Esophagus squamous epithelium (tissue), 5 donors: ENCODE measurements at regions not wholly inside any gene's neighbourhood (a gene's known extent, or its start where the extent isn't known, plus 50 kb on each side); places are given as distances from the start of the nearest gene placed in this dataset.

Experiments used
- DNase-seq: peaks from one replicate; lab custom pipeline; 2025; lab: John Stamatoyannopoulos, UW
- H3K27ac ChIP-seq, 4 donors: fragments of 200-600 bp; sonication (generic); one replicate each; pipeline ENCODE4 v1.5.1; 2016 to 2019; ENCODE audit warnings: mild to moderate bottlenecking in 1 of 4
- H3K27me3 ChIP-seq, 4 donors: fragments of 200-600 bp; sonication (generic); 1 replicate in 3 of 4; 2 replicates in 1 of 4; pipeline versions ENCODE4 v1.5.1 to v1.6.0; 2017 to 2021; ENCODE audit warnings: antibody characterized with exemption in 1 of 4
- H3K36me3 ChIP-seq, 3 donors: fragments of 200-600 bp; sonication (generic); one replicate each; pipeline ENCODE4 v1.5.1; 2016 to 2019
- H3K4me1 ChIP-seq, 3 donors: fragments of 200-600 bp; sonication (generic); one replicate each; pipeline ENCODE4 v1.5.1; 2017 to 2019
- H3K4me3 ChIP-seq, 4 donors: fragments of 200-600 bp; sonication (generic); 1 replicate in 3 of 4; 2 replicates in 1 of 4; pipeline ENCODE4 v1.5.1; 2016 to 2019; ENCODE audit warnings: mild to moderate bottlenecking in 2 of 4, moderate library complexity in 1 of 4
- H3K9me3 ChIP-seq, 3 donors: fragments of 200-600 bp; sonication (generic); one replicate each; pipeline ENCODE4 v1.5.1; 2016 to 2019
- POLR2A ChIP-seq, 4 donors: fragments of 450-650 bp; IDR thresholded peaks; one replicate each; pipeline ENCODE4 v1.6.1; 2017; ENCODE audit warnings: antibody characterized with exemption in 4 of 4, mild to moderate bottlenecking in 4 of 4, moderate library complexity in 3 of 4
- WGBS, 2 donors: methylation state at CpG; one replicate each; pipeline ENCODE4 v1.1.5; 2018; 5-methylcytosine and 5-hydroxymethylcytosine counted together
- intact Hi-C: fragments of 100-400 bp; cut with DNase I; formaldehyde crosslinking; loops from one replicate; pipeline ENCODE4 v1.15.0; 2022
- TF ChIP-seq, protein P1 (sequence below), 6 experiments: fragments of 450-650 bp in 4 of 6; fragments of 200-600 bp in 2 of 6; sonication (generic) in 2 of 6; IDR thresholded peaks; one replicate each; pipeline ENCODE4 v1.5.1; 2016 to 2019; ENCODE audit warnings: antibody characterized with exemption in 6 of 6, mild to moderate bottlenecking in 4 of 6, moderate library complexity in 4 of 6
- donor health status: DM: yes; HTN: yes; CAD: no.

DNA sequence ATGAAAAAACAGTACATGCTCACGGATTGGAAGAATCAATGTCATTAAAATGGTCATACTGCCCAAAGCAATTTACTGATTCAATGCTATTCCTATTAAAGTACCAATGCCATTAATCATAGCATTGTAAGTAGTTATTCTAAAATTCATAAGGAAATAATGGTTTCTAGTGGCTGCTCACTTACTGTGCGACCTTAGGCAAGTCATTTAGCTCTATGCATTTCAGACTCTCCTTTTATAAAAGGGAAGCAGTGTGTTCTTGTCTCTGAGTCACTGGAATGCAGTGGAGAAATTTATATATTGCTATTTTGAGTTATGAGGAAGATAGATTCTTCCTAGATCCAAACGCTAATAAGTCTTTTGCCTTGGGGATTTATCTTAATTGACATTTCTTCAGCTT lies 174.8 kb downstream of the KCNA4 start:
- 57 to 58% methylated on average over 3 of the region's 3 CpGs for WGBS, 2 donors
- no peak for DNase-seq
- H3K27me3 ChIP-seq: no peaks in the 10 kb centered on the region

DNA sequence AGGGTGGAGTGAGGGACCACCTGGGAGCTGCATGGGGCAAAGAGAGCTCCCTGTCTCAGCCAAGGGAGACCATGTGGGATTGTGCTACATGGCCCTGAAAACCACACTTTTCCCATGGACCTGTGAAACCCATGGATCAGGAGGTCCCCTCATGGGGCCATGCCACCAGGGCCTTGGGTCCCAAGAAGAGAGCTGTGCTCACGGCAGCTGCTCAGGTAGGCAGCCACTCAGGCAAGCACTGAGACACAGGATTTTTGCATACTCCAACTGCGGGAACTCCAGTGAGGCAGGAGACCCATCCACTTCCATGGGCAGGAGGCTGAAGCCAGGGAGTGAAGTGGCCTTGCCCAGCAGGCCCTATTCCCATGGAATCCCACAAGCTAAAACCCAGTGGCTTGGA lies 190.0 kb downstream of the KCNA4 start:
- Histone ChIP-seq H3K27ac (no peak overlapping the region), H3K36me3 (no peaks in the 10 kb centered on the region), H3K4me1 (no peaks in the 10 kb centered on the region), H3K9me3 (no peaks in the 10 kb centered on the region), H3K4me3 (no peak overlapping the region), H3K27me3 (no peaks in the 10 kb centered on the region)
- intact Hi-C loops: no loop called here
- WGBS, 2 donors: 86% methylated on average over 1 of the region's 2 CpGs; no CpG with 5 or more reads in 1 of the 2 donors
- TF ChIP-seq, protein P1, sequence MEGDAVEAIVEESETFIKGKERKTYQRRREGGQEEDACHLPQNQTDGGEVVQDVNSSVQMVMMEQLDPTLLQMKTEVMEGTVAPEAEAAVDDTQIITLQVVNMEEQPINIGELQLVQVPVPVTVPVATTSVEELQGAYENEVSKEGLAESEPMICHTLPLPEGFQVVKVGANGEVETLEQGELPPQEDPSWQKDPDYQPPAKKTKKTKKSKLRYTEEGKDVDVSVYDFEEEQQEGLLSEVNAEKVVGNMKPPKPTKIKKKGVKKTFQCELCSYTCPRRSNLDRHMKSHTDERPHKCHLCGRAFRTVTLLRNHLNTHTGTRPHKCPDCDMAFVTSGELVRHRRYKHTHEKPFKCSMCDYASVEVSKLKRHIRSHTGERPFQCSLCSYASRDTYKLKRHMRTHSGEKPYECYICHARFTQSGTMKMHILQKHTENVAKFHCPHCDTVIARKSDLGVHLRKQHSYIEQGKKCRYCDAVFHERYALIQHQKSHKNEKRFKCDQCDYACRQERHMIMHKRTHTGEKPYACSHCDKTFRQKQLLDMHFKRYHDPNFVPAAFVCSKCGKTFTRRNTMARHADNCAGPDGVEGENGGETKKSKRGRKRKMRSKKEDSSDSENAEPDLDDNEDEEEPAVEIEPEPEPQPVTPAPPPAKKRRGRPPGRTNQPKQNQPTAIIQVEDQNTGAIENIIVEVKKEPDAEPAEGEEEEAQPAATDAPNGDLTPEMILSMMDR (IDR thresholded peaks at IDR 0.05): no peak
- TF ChIP-seq POLR2A (IDR thresholded peaks at IDR 0.05): no peak
- no peak for DNase-seq

More for the DNA sequence above, 174.8 kb downstream of the KCNA4 start:
- no peak overlapping the region for H3K27ac ChIP-seq
- H3K4me3 ChIP-seq: no peak overlapping the region
- TF ChIP-seq, protein P1 (IDR thresholded peaks at IDR 0.05): no peak
- TF ChIP-seq POLR2A (IDR thresholded peaks at IDR 0.05): no peak
- no peaks in the 10 kb centered on the region for H3K4me1 ChIP-seq
- no peaks in the 10 kb centered on the region for H3K9me3 ChIP-seq
- no peaks in the 10 kb centered on the region for H3K36me3 ChIP-seq
- intact Hi-C loops: no loop called here

DNA sequence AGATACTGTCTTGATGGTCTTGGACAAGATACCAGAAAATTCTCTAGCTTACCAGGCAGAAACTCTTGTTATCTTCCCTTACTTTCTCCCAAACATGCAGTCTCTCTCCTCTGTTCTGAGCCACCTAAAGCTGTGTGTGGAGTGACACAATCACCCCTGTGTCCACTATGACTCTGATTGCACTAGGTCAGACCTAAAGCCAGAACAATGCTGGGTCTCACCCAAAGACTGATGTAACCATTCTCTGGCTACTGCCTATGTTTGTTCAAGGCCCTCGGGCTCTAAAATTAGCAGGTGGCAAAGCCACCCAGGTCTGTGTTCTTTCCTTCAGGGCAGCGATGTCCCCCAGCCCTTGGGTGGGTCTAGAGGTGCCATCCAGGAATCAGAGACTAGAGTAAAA lies 200.5 kb downstream of the KCNA4 start:
- no peaks in the 10 kb centered on the region for H3K36me3 ChIP-seq
- intact Hi-C loops: no loop called here
- no peak for DNase-seq
- no peak overlapping the region for H3K27ac ChIP-seq
- no peaks in the 10 kb centered on the region for H3K27me3 ChIP-seq
- H3K4me3 ChIP-seq: no peak overlapping the region
- TF ChIP-seq, protein P1 (IDR thresholded peaks at IDR 0.05): no peak
- no peak for TF ChIP-seq POLR2A (IDR thresholded peaks at IDR 0.05)
- H3K4me1 ChIP-seq: no peaks in the 10 kb centered on the region
- H3K9me3 ChIP-seq: peaks cover 0 to 14% (median 0%) of the 10 kb centered on the region in 3 donors
- no CpG with 5 or more reads among the region's 2 CpGs for WGBS, 2 donors

DNA sequence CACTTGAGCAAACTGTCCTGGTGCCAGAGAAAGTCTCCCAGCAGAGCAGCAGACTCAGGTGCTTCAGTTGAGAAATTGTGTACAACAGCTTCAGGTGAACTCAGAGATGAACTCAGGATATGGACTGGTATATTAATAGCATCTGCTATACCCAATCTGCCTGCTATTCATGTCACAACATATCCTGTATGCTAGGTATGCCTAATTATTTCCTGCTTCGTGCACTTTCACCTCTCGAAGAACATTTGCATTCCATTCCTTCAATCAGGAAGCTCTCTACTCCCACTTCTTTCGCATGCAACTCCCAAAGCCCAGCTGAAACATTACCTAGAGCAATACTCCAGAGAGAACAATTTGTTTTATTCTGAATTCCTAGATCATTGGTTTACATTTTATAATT lies 207.7 kb downstream of the KCNA4 start:
- no peaks in the 10 kb centered on the region for H3K4me1 ChIP-seq
- H3K27me3 ChIP-seq: no peaks in the 10 kb centered on the region
- TF ChIP-seq POLR2A (IDR thresholded peaks at IDR 0.05): no peak
- TF ChIP-seq, protein P1 (IDR thresholded peaks at IDR 0.05): no peak
- intact Hi-C loops: no loop called here
- 54 to 62% methylated on average over 3 of the region's 3 CpGs for WGBS, 2 donors
- no peak overlapping the region for H3K4me3 ChIP-seq
- H3K27ac ChIP-seq: no peak overlapping the region
- no peak for DNase-seq
- peaks cover 0 to 2% (median 0%) of the 10 kb centered on the region in 3 donors for H3K9me3 ChIP-seq
- H3K36me3 ChIP-seq: no peaks in the 10 kb centered on the region

DNA sequence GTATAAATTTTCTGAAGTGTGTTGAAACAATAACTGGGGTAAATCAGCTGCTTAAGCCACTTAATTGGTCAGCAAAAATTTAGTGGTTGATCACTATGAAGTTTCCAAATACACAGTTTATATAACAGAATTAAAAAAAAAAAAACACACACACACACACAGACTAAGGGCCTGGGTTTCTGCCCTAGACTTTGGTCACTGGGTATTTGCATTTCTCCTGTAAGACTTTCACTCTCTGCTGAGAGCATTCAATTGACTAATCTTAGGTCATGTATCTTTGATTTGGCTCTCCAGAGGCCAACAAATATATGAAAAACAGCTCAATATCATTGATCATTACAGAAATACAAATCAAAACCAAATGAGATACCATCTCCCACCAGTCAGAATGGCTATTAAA lies 214.3 kb downstream of the KCNA4 start:
- intact Hi-C loops: no loop called here
- H3K4me3 ChIP-seq: no peak overlapping the region
- DNase-seq: no peak
- H3K27ac ChIP-seq: no peak overlapping the region
- no peaks in the 10 kb centered on the region for H3K4me1 ChIP-seq
- H3K9me3 ChIP-seq: no peaks in the 10 kb centered on the region
- no peak for TF ChIP-seq POLR2A (IDR thresholded peaks at IDR 0.05)
- TF ChIP-seq, protein P1 (IDR thresholded peaks at IDR 0.05): no peak
- no peaks in the 10 kb centered on the region for H3K36me3 ChIP-seq
- H3K27me3 ChIP-seq: no peaks in the 10 kb centered on the region
